COLO668 (cell line): ENCODE measurements at regions not wholly inside any gene's neighbourhood (a gene's known extent, or its start where the extent isn't known, plus 50 kb on each side); places are given as distances from the start of the nearest gene placed in this dataset.

Experiments used
- DNase-seq: peaks from one replicate; lab custom pipeline; 2025; ENCODE audit not compliant: unreplicated experiment; lab: John Stamatoyannopoulos, UW

- DNase-seq, result no peak
Observed at GRCh38 chr2:790634-791245, 113.5 kb upstream of the TMEM18 start.

GRCh38 chr2:790081-790480 is 112.9 kb upstream of the TMEM18 start:
- no peak for DNase-seq

GRCh38 chr2:789529-789928 is 112.3 kb upstream of the TMEM18 start:
- no peak for DNase-seq

GRCh38 chr2:788227-789032 is 111.2 kb upstream of the TMEM18 start:
- no peak for DNase-seq

GRCh38 chr2:784753-785152 is 107.5 kb upstream of the TMEM18 start:
- DNase-seq, result no peak

GRCh38 chr2:780581-780980 is 103.4 kb upstream of the TMEM18 start:
- DNase-seq, result no peak

GRCh38 chr2:780002-780401 is 102.8 kb upstream of the TMEM18 start:
- no peak for DNase-seq

- DNase-seq, result no peak
Observed at GRCh38 chr2:778731-779350, 101.6 kb upstream of the TMEM18 start.

- DNase-seq, result no peak
Observed at GRCh38 chr2:777546-777945, 100.3 kb upstream of the TMEM18 start.

GRCh38 chr2:777051-777450 is 99.8 kb upstream of the TMEM18 start:
- DNase-seq, result no peak

GRCh38 chr2:776487-776886 is 99.3 kb upstream of the TMEM18 start:
- DNase-seq, result peak; percentile 54

GRCh38 chr2:776038-776437 is 98.8 kb upstream of the TMEM18 start:
- DNase-seq, result no peak

- DNase-seq, result peak; percentile 33
Observed at GRCh38 chr2:774436-774835, 97.2 kb upstream of the TMEM18 start.

GRCh38 chr2:773256-774160 is 96.3 kb upstream of the TMEM18 start:
- no peak for DNase-seq

- DNase-seq, result no peak
Observed at GRCh38 chr2:771538-771937, 94.3 kb upstream of the TMEM18 start.

- DNase-seq, result no peak
Observed at GRCh38 chr2:770776-771175, 93.6 kb upstream of the TMEM18 start.

GRCh38 chr2:769771-770170 is 92.6 kb upstream of the TMEM18 start:
- no peak for DNase-seq

- DNase-seq, result no peak
Observed at GRCh38 chr2:768451-768850, 91.2 kb upstream of the TMEM18 start.

GRCh38 chr2:767944-768343 is 90.7 kb upstream of the TMEM18 start:
- no peak for DNase-seq

- no peak for DNase-seq
Observed at GRCh38 chr2:767440-767839, 90.2 kb upstream of the TMEM18 start.

- no peak for DNase-seq
Observed at GRCh38 chr2:766255-766654, 89.0 kb upstream of the TMEM18 start.
